H9 (cell line): ENCODE measurements at regions not wholly inside any gene's neighbourhood (a gene's known extent, or its start where the extent isn't known, plus 50 kb on each side); places are given as distances from the start of the nearest gene placed in this dataset.

ENCODE experiments used
- DNase-seq: peaks from one replicate; pipeline ENCODE4 v3.0.0-alpha.2; 2017
- H2AFZ ChIP-seq: one replicate; pipeline ENCODE4 v1.6.1; 2013; ENCODE audit warnings: mild to moderate bottlenecking, low read length, control low read depth, moderate library complexity
- H2AK5ac ChIP-seq: 2 replicates; pipeline ENCODE4 v1.6.1; 2013; ENCODE audit warnings: low read length, control low read depth, mixed read lengths; ENCODE audit not compliant: insufficient read length
- H2BK120ac ChIP-seq: one replicate; pipeline ENCODE4 v1.6.1; 2013; ENCODE audit warnings: low read depth, mild to moderate bottlenecking, low read length, control low read depth, inconsistent platforms; ENCODE audit not compliant: poor library complexity, severe bottlenecking
- H2BK12ac ChIP-seq: 2 replicates; pipeline ENCODE4 v1.6.1; 2013; ENCODE audit warnings: low read length, control low read depth, mixed read lengths, low read depth; ENCODE audit not compliant: insufficient read length
- H2BK15ac ChIP-seq: 2 replicates; pipeline ENCODE4 v1.6.1; 2013; ENCODE audit warnings: low read depth, low read length, control low read depth
- H2BK20ac ChIP-seq: one replicate; pipeline ENCODE4 v1.6.1; 2013; ENCODE audit warnings: low read depth, mild to moderate bottlenecking, low read length, control low read depth, inconsistent platforms; ENCODE audit not compliant: poor library complexity, severe bottlenecking
- H2BK5ac ChIP-seq: 2 replicates; pipeline ENCODE4 v1.6.1; 2013; ENCODE audit warnings: low read length, control low read depth, mixed read lengths; ENCODE audit not compliant: insufficient read length
- H3K14ac ChIP-seq: 2 replicates; pipeline ENCODE4 v1.6.1; 2013; ENCODE audit warnings: low read length, control low read depth; ENCODE audit not compliant: insufficient read depth
- H3K18ac ChIP-seq: 2 replicates; pipeline ENCODE4 v1.6.1; 2013; ENCODE audit warnings: low read depth, mild to moderate bottlenecking, mixed read lengths, low read length, control low read depth; ENCODE audit not compliant: insufficient read length
- H3K23ac ChIP-seq: 2 replicates; pipeline ENCODE4 v1.6.1; 2013; ENCODE audit warnings: low read length, control low read depth, mixed read lengths, low read depth; ENCODE audit not compliant: insufficient read length
- H3K23me2 ChIP-seq: 2 replicates; pipeline ENCODE4 v1.6.1; 2013; ENCODE audit warnings: low read depth, mild to moderate bottlenecking, mixed read lengths, low read length, control low read depth; ENCODE audit not compliant: insufficient read length, poor library complexity, severe bottlenecking
- H3K27ac ChIP-seq: 2 replicates; pipeline ENCODE4 v1.5.1; 2013; ENCODE audit warnings: low read length, control low read depth, mixed read lengths, low read depth; ENCODE audit not compliant: insufficient read length
- H3K27me3 ChIP-seq: 2 replicates; pipeline ENCODE4 v1.6.1; 2013; ENCODE audit warnings: low read length, control low read depth, inconsistent platforms; ENCODE audit not compliant: insufficient read depth
- H3K4ac ChIP-seq: 2 replicates; pipeline ENCODE4 v1.6.1; 2013; ENCODE audit warnings: low read depth, mild to moderate bottlenecking, control low read depth, inconsistent platforms, low read length, moderate library complexity
- H3K4me1 ChIP-seq: 2 replicates; pipeline ENCODE4 v1.6.1; 2013; ENCODE audit warnings: low read length, control low read depth, inconsistent platforms; ENCODE audit not compliant: insufficient read depth
- H3K4me2 ChIP-seq: 2 replicates; pipeline ENCODE4 v1.6.1; 2013; ENCODE audit warnings: low read length, control low read depth, mixed read lengths; ENCODE audit not compliant: insufficient read length, insufficient read depth
- H3K56ac ChIP-seq: 2 replicates; pipeline ENCODE4 v1.6.1; 2013; ENCODE audit warnings: low read depth, mild to moderate bottlenecking, mixed read lengths, low read length, control low read depth; ENCODE audit not compliant: insufficient read length
- H3K79me1 ChIP-seq: 2 replicates; pipeline ENCODE4 v1.6.1; 2013; ENCODE audit warnings: low read depth, mild to moderate bottlenecking, moderate library complexity, low read length, control low read depth, inconsistent platforms; ENCODE audit not compliant: insufficient read depth, poor library complexity, severe bottlenecking
- H3K79me2 ChIP-seq: 2 replicates; pipeline ENCODE4 v1.6.1; 2013; ENCODE audit warnings: low read length, control low read depth, inconsistent platforms; ENCODE audit not compliant: insufficient read depth
- H3K9ac ChIP-seq: 2 replicates; pipeline ENCODE4 v1.6.1; 2013; ENCODE audit warnings: low read length, control low read depth, mixed read lengths; ENCODE audit not compliant: insufficient read length; ENCODE audit errors: extremely low read depth
- H3K9me3 ChIP-seq: one replicate; pipeline ENCODE4 v1.6.1; 2013; ENCODE audit warnings: low read depth, low read length, inconsistent platforms; ENCODE audit not compliant: control insufficient read depth
- H3T11ph ChIP-seq: one replicate; pipeline ENCODE4 v1.6.1; 2013; ENCODE audit warnings: mild to moderate bottlenecking, low read length, control low read depth, inconsistent platforms
- H4K20me1 ChIP-seq: one replicate; pipeline ENCODE4 v1.6.1; 2013; ENCODE audit not compliant: control insufficient read depth, insufficient read length, insufficient read depth
- H4K5ac ChIP-seq: 2 replicates; pipeline ENCODE4 v1.6.1; 2013; ENCODE audit warnings: low read depth, mild to moderate bottlenecking, mixed read lengths, low read length, control low read depth; ENCODE audit not compliant: insufficient read length
- H4K8ac ChIP-seq: replicated peaks from 2 replicates; pipeline ENCODE4 v1.6.1; 2013; ENCODE audit warnings: low read length, control low read depth, mixed read lengths, low read depth; ENCODE audit not compliant: insufficient read length
- H4K91ac ChIP-seq: 2 replicates; pipeline ENCODE4 v1.6.1; 2013; ENCODE audit warnings: low read depth, mild to moderate bottlenecking, moderate library complexity, mixed read lengths, low read length, control low read depth; ENCODE audit not compliant: insufficient read length
- H3K27ac Mint-ChIP-seq, 3 experiments: 2 replicates in 2 of 3; 3 replicates in 1 of 3; pipeline ENCODE4 v1.8.0; 2020 to 2021; ENCODE audit warnings: mixed read lengths in 3 of 3, mild to moderate bottlenecking in 1 of 3, moderate library complexity in 1 of 3
- H3K27me3 Mint-ChIP-seq: 2 replicates; pipeline ENCODE4 v1.8.0; 2021; ENCODE audit warnings: low read depth, mild to moderate bottlenecking, moderate library complexity, mixed read lengths
- H3K36me3 Mint-ChIP-seq, 3 experiments: 2 replicates in 2 of 3; 3 replicates in 1 of 3; pipeline ENCODE4 v1.8.0; 2020 to 2021; ENCODE audit warnings: low read depth in 3 of 3, mixed read lengths in 3 of 3; ENCODE audit not compliant: insufficient read depth in 1 of 3
- H3K4me1 Mint-ChIP-seq, 2 experiments: 2 replicates each; pipeline ENCODE4 v1.8.0; 2020; ENCODE audit warnings: mixed read lengths in 2 of 2
- H3K4me3 Mint-ChIP-seq, 2 experiments: 2 replicates in 1 of 2; 3 replicates in 1 of 2; pipeline ENCODE4 v1.8.0; 2020 to 2021; ENCODE audit warnings: mild to moderate bottlenecking in 2 of 2, mixed read lengths in 2 of 2, moderate library complexity in 1 of 2
- H3K9me3 Mint-ChIP-seq, 2 experiments: 2 replicates in 1 of 2; 3 replicates in 1 of 2; pipeline ENCODE4 v1.8.0; 2020; ENCODE audit warnings: mild to moderate bottlenecking in 2 of 2, mixed read lengths in 2 of 2, moderate library complexity in 1 of 2
- WGBS: extraction: QIAGEN DNeasy Blood & Tissue Kit; methylation state at CpG from one replicate; pipeline ENCODE4 v1.1.7; 2013; ENCODE audit warnings: missing lambda C conversion rate, low lambda C conversion rate, mixed read lengths; ENCODE audit not compliant: insufficient read length; ENCODE audit errors: extremely low coverage; 5-methylcytosine and 5-hydroxymethylcytosine counted together
- TF ChIP-seq, protein P1 (sequence below): fragments of 200-600 bp; sonication (generic); conservative IDR thresholded peaks from 3 replicates; pipeline ENCODE4 v1.8.0; 2021; ENCODE audit warnings: antibody characterized with exemption, mild to moderate bottlenecking

DNA sequence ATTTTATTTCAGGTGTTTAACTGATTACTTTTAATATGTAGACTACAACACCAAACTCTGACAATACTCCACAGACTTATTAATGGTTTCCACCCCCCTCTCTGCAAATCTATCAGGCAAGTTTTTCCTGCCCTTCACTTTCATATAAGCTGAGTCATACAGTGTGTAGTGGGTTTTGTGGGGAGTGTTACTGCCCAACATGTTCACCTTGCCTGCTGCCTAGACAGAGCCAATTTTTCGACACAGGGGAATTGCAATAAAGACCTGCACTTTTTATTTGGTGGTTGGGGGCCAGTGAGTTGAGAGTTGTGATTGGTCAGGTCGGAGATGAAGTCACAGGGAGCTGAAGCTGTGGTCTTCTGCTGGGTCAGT lies 119.7 kb downstream of the PPIAL4G start:
- no CpG with 5 or more reads among the region's 2 CpGs for WGBS
- Histone ChIP-seq H3K4ac (no peak overlapping the region), H3K27me3 (no peaks in the 10 kb centered on the region), H2BK15ac (no peak overlapping the region), H2AFZ (no peak overlapping the region), H3K9ac (no peak overlapping the region), H3K14ac (no peak overlapping the region), H3K79me1 (no peaks in the 10 kb centered on the region), H2BK5ac (no peak overlapping the region), H3K23ac (no peak overlapping the region), H3K27ac (no peak overlapping the region), H4K20me1 (no peaks in the 10 kb centered on the region), H2AK5ac (no peak overlapping the region), H4K5ac (no peak overlapping the region), H3K18ac (no peak overlapping the region), H2BK20ac (no peak overlapping the region), H3K79me2 (no peaks in the 10 kb centered on the region), H3K4me2 (no peak overlapping the region), H3K23me2 (peaks cover 12% of the 10 kb centered on the region), H3K4me1 (no peaks in the 10 kb centered on the region), H4K91ac (no peak overlapping the region), H3K9me3 (no peaks in the 10 kb centered on the region), H4K8ac (no peak overlapping the region), H3K56ac (no peak overlapping the region), H3T11ph (no peak overlapping the region), H2BK120ac (no peak overlapping the region), H2BK12ac (no peak overlapping the region)
- Mint-ChIP-seq H3K4me1 (peaks cover 18 to 24% of the 10 kb centered on the region in 2 experiments), H3K27ac (no peak overlapping the region), H3K4me3 (peak overlapping the region; percentile 79 to 80; a peak in 2 of 5 replicates), H3K9me3 (peaks cover 0 to 2% of the 10 kb centered on the region in 2 experiments; a peak in 1 of 5 replicates), H3K36me3 (no peaks in the 10 kb centered on the region; a peak in 1 of 7 replicates), H3K27me3 (peaks cover 20% of the 10 kb centered on the region)
- no peak for DNase-seq
- TF ChIP-seq, protein P1, sequence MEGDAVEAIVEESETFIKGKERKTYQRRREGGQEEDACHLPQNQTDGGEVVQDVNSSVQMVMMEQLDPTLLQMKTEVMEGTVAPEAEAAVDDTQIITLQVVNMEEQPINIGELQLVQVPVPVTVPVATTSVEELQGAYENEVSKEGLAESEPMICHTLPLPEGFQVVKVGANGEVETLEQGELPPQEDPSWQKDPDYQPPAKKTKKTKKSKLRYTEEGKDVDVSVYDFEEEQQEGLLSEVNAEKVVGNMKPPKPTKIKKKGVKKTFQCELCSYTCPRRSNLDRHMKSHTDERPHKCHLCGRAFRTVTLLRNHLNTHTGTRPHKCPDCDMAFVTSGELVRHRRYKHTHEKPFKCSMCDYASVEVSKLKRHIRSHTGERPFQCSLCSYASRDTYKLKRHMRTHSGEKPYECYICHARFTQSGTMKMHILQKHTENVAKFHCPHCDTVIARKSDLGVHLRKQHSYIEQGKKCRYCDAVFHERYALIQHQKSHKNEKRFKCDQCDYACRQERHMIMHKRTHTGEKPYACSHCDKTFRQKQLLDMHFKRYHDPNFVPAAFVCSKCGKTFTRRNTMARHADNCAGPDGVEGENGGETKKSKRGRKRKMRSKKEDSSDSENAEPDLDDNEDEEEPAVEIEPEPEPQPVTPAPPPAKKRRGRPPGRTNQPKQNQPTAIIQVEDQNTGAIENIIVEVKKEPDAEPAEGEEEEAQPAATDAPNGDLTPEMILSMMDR, result no peak
